NCI-H146 (cell line): ENCODE measurements at regions not wholly inside any gene's neighbourhood (a gene's known extent, or its start where the extent isn't known, plus 50 kb on each side); places are given as distances from the start of the nearest gene placed in this dataset.
A peak's percentile ranks its signal among the peaks of the same experiment; 100 is the strongest.
"Not testable (repeated sequence)": the region's sequence is repeated elsewhere in the genome, so short reads cannot be mapped to it uniquely, and the experiment has no call there.

Experiments used
- DNase-seq: peaks from one replicate; lab custom pipeline; 2025; lab: John Stamatoyannopoulos, UW

DNA sequence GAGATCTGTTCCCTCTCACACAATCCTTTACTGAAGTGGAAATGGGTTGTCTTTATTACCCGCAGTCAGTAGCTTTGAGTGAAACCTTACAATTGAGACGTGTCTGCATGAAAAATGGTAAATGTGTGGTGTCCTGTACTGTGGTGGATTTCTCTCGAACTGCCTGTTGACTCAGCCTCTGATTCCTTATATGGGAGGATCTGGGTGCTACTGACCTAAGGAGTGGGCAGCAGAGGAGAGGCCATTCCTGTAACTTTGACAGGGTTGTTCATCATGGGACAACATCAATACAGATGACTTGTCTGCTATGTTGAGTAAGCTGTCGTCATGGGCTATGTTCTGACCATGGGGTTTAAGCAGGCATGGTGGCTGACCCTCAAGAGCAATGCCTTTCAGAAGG is 159.6 kb upstream of the WDR1 start:
- no peak for DNase-seq

DNA sequence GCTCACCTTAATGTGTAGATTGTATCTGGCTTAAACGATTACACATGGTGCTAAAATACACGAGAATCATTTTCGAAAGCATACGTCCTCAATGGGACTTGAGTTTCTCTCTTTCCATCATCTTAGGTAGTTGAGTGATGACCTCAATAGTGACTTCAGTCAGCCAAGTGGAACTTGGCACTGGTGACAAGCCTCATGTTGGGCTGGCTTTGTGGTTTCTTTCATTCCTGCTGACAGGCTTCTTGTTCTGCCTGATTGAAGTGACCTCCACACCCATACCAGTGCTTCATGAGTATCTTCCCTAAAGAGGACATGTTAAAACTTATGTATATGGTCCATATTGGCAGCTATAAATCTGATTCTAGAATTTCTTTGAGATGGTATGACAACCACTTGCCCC is 159.1 kb upstream of the WDR1 start:
- no peak for DNase-seq

DNA sequence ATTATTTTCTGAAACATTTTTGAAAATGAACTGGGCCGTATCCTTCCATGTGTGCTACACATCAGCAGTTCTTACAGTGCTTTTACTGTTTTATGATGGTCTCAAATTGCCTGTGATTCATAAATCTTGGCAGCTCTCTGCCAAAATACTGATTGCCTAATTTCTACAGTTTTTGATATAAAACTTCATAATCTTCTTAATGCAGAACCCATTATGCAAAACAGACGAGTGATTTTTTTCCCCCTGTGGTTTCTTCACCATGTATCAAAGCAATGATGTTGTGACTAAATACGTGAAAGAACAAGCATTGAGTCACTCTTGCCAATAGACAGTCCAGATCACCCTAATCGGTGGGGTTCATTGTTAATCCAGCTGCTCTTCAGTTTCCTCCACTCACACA is 156.4 kb upstream of the WDR1 start:
- DNase-seq = no peak

GRCh38 chr4:10272511-10272910 is 155.9 kb upstream of the WDR1 start:
- DNase-seq = no peak

GRCh38 chr4:10267066-10267465 is 150.5 kb upstream of the WDR1 start:
- no peak for DNase-seq

DNA sequence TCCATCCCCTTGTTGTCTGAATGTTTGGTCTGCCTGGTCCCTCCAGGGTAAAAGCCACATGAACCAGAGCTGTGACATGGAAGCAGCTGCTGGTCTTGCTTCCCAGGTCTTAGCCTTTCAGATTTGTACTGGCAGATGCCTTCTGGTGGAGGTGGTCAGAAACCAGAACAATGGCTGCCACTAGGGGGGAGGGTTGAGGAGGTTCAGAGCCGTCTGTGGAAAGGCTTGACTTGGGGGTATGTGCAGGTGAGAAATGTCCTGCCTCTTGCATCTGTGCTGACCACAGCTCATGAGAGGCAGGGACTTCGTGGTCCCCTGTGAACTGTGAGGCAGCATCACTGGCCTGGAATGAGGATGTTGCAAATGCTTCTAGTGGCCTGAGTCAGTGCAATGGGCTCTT is 144.2 kb upstream of the WDR1 start:
- DNase-seq = no peak

DNA sequence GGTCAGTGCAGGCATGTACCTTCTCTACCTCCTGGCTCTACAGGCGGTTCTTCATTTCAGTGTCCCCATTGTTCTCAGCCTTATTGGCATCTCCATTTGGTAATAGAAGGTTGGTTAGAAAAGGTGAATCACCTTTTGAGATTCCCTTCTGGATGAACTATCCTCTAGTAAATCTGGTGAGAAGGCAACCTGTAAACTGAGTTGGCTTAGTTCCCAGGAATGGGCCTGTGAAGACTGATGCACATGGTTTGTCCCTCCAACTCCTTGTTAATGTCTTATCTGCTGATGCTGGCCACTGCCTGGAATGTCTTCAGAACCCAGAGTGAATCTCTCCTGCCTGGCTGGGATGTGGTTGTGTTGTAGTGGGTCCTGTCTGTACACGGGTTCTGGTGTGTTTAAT is 143.4 kb upstream of the WDR1 start:
- no peak for DNase-seq

GRCh38 chr4:10256203-10256602 is 139.6 kb upstream of the WDR1 start:
- no peak for DNase-seq

DNA sequence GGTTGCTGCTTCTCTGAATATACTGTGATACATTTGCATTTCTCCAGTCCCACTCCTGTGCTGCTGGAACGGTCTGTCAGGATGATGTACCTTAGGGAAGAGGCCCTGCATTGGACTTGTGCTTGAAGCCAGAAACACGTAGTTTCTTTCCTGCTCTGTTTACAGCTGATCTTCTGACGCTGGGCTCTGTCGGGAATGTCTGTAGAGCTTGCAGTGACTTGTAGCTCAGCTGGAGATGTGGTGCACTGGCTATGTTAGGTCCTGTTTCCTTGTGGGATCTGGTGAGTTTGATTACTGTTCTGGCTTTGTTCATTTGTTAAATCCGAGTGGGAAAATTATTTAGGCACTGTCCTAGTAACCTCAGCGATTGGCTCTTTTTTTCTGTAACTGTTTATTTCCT is 137.2 kb upstream of the WDR1 start:
- DNase-seq = no peak

- no peak for DNase-seq
Observed at GRCh38 chr4:10245751-10246150, 129.2 kb upstream of the WDR1 start.

- DNase-seq = no peak
Observed at GRCh38 chr4:10243856-10244255, 127.3 kb upstream of the WDR1 start.

- DNase-seq = no peak
Observed at GRCh38 chr4:10240691-10241090, 124.1 kb upstream of the WDR1 start.

- DNase-seq = peak; percentile 67
Observed at GRCh38 chr4:10239982-10240654, 123.5 kb upstream of the WDR1 start.

GRCh38 chr4:10237131-10237530 is 120.5 kb upstream of the WDR1 start:
- no peak for DNase-seq

- DNase-seq = no peak
Observed at GRCh38 chr4:10232114-10232513, 115.5 kb upstream of the WDR1 start.

- no peak for DNase-seq
Observed at GRCh38 chr4:10226756-10227155, 110.2 kb upstream of the WDR1 start.

GRCh38 chr4:10225096-10225495 is 108.5 kb upstream of the WDR1 start:
- DNase-seq = no peak

DNA sequence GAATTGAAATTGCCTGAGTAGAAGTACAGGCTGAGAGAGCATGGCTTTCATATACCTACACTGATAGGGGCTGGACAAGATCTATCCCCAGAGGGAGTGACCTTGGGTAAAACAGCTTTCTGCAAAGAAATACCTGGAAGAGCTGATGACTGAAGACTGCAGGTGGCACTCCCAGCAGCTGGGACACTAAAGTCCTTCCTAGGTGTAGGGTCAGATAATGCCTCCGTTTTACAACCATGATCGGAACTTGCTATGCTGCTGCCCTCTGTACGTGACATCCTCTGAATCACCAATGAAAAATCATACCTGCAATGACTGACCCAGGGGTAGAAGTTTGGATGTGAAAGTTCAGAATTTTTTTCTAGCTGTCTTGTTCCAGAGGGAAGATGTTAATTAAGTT is 107.2 kb upstream of the WDR1 start:
- DNase-seq = no peak

DNA sequence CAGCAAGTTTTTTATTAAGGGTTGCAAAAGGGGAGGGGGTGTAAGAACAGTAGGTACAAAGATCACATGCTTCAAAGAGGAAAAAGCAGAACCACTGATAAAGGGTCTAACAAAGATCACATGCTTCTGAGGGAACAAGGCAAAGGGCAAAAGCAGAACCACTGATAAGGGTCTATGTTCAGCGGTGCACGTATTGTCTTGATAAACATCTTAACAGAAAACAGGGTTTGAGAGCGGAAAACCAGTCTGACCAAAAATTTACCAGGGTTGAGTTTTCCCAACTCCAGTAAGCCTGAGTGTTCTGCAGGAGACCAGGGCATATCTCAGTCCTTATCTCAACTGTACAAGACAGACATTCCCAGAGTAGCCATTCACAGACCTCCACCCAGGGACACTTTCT is 96.9 kb upstream of the WDR1 start:
- not testable (repeated sequence) for DNase-seq

DNA sequence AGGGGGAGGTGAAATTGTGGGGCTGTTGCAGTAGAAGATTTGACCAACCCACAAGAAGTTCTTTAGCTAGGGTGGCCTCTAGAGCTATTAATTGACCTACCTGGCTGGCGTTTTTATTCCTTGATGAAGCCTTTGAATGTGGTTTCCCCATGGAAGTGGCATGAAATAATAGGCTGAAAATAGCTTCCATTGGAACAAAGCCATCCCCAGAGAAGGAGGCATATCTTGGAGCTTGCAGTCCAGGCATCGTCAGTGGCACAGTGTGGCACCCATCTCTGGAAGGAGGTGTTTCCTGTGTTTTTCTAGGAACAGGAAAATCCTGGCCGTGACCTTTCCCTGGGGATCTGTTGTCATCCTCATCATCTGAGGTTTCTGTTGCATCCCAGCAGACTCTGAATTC is 96.3 kb upstream of the WDR1 start:
- DNase-seq = no peak

GRCh38 chr4:10212400-10212799 is 95.8 kb upstream of the WDR1 start:
- DNase-seq = no peak

GRCh38 chr4:10207116-10207515 is 90.5 kb upstream of the WDR1 start:
- no peak for DNase-seq

GRCh38 chr4:10205223-10205622 is 88.6 kb upstream of the WDR1 start:
- DNase-seq = no peak

- no peak for DNase-seq
Observed at GRCh38 chr4:10204401-10205058, 87.9 kb upstream of the WDR1 start.
